SK-N-MC (cell line): ENCODE measurements at regions not wholly inside any gene's neighbourhood (a gene's known extent, or its start where the extent isn't known, plus 50 kb on each side); places are given as distances from the start of the nearest gene placed in this dataset.

ENCODE experiments used
- EZH2 ChIP-seq: fragments of 200-600 bp; sonication (generic); IDR thresholded peaks from one replicate; pipeline ENCODE4 v1.6.1; 2017; ENCODE audit warnings: antibody characterized with exemption
- FOXP2 ChIP-seq: optimal IDR thresholded peaks from 2 replicates; pipeline ENCODE3; 2011; ENCODE audit warnings: mild to moderate bottlenecking, moderate library complexity; ENCODE audit not compliant: insufficient read depth; ENCODE audit errors: extremely low read length, control extremely low read depth
- POLR2AphosphoS5 ChIP-seq: IDR thresholded peaks from 2 replicates; pipeline ENCODE4 v1.6.1; 2012; ENCODE audit warnings: mild to moderate bottlenecking, low read depth, low read length, borderline replicate concordance

DNA sequence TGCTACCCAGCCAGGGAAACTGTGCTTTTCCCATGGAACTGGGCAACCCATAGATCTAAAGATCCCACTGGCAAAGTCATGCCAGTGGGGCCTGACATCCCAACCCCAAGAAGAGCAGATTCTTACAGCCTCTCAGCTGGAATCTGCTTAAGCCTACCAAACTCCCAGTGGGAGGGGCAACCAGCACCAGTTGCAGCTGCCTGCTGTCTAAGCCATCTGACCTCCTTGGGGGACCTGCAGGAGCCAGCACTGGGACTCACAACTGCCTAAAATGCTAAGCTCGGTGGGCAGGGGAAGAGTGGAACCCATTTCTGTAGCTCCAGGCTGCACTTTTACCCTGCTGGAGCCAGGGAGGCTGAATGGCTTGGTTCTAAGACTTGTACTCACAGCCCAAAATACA is 770.7 kb upstream of the SLC8A1 start:
- TF ChIP-seq POLR2AphosphoS5 (no peak), EZH2 (no peak), FOXP2 (no peak)
